ENCODE measurements at regions not wholly inside any gene's neighbourhood (a gene's known extent, or its start where the extent isn't known, plus 50 kb on each side); places are given as distances from the start of the nearest gene placed in this dataset.

DNA sequence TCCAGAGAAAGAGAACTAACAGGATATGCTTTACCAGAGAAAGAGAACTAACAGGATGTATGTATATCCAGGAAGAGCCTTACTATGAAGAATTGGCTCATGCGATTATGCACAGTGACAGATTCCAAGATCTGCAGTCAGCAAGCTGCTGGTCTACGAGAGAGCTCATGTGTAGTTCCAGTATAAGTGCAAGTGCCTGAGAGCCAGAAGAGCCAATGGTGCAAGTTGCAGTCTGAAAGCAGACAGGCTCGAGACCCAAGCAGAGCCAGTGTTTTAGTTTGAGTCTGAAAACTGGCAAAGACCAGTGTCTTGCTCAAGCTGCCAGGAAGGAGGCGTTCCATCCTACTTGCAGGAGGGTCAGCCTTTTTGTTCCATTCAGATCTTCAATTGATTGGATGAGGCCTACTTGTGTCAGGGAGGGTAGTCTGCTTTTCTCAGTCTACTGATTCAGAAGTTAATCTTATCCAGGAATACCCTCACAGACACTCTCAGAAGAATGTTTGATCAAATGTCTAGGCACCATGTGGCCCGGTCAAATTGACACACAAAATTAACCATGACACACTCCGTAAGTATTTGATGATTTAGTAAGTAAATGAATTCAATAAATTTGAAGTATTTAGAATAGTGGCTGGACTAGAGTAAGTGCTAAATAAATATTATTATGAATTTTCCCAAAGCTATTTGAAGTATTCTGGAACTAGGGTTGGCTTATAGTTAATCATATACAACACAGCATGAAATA is 372.1 kb upstream of the SGCD start:
- H3K4me3 Mint-ChIP-seq = no peak overlapping the region
- TF ChIP-seq, protein P1, sequence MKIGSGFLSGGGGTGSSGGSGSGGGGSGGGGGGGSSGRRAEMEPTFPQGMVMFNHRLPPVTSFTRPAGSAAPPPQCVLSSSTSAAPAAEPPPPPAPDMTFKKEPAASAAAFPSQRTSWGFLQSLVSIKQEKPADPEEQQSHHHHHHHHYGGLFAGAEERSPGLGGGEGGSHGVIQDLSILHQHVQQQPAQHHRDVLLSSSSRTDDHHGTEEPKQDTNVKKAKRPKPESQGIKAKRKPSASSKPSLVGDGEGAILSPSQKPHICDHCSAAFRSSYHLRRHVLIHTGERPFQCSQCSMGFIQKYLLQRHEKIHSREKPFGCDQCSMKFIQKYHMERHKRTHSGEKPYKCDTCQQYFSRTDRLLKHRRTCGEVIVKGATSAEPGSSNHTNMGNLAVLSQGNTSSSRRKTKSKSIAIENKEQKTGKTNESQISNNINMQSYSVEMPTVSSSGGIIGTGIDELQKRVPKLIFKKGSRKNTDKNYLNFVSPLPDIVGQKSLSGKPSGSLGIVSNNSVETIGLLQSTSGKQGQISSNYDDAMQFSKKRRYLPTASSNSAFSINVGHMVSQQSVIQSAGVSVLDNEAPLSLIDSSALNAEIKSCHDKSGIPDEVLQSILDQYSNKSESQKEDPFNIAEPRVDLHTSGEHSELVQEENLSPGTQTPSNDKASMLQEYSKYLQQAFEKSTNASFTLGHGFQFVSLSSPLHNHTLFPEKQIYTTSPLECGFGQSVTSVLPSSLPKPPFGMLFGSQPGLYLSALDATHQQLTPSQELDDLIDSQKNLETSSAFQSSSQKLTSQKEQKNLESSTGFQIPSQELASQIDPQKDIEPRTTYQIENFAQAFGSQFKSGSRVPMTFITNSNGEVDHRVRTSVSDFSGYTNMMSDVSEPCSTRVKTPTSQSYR (CRISPR knock-in tag; IDR thresholded peaks at IDR 0.05) = no peak
- TF ChIP-seq EMX1 (CRISPR knock-in tag; IDR thresholded peaks at IDR 0.05) = no peak
- TF ChIP-seq, protein P2, sequence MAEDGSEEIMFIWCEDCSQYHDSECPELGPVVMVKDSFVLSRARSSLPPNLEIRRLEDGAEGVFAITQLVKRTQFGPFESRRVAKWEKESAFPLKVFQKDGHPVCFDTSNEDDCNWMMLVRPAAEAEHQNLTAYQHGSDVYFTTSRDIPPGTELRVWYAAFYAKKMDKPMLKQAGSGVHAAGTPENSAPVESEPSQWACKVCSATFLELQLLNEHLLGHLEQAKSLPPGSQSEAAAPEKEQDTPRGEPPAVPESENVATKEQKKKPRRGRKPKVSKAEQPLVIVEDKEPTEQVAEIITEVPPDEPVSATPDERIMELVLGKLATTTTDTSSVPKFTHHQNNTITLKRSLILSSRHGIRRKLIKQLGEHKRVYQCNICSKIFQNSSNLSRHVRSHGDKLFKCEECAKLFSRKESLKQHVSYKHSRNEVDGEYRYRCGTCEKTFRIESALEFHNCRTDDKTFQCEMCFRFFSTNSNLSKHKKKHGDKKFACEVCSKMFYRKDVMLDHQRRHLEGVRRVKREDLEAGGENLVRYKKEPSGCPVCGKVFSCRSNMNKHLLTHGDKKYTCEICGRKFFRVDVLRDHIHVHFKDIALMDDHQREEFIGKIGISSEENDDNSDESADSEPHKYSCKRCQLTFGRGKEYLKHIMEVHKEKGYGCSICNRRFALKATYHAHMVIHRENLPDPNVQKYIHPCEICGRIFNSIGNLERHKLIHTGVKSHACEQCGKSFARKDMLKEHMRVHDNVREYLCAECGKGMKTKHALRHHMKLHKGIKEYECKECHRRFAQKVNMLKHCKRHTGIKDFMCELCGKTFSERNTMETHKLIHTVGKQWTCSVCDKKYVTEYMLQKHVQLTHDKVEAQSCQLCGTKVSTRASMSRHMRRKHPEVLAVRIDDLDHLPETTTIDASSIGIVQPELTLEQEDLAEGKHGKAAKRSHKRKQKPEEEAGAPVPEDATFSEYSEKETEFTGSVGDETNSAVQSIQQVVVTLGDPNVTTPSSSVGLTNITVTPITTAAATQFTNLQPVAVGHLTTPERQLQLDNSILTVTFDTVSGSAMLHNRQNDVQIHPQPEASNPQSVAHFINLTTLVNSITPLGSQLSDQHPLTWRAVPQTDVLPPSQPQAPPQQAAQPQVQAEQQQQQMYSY (CRISPR knock-in tag; IDR thresholded peaks at IDR 0.05) = no peak
- no peak for TF ChIP-seq MYBL2 (CRISPR knock-in tag; IDR thresholded peaks at IDR 0.05)
- H3K36me3 Mint-ChIP-seq = no peaks in the 10 kb centered on the region
- no peaks in the 10 kb centered on the region for H3K9me3 Mint-ChIP-seq
- H3K4me1 Mint-ChIP-seq = peaks cover 28% of the 10 kb centered on the region
- no peak overlapping the region for H3K27ac Mint-ChIP-seq
- ChIA-PET CTCF (interaction anchor here (1.4 kb wide), 1 partner anchor 11 kb away, joined by 4 read pairs; no protein-coding TSS in a partner anchor), POLR2A (no interaction called here)
- ATAC-seq (no peak), DNase-seq (ENCODE audit: low spot score) (no peak)
- H3K27me3 Mint-ChIP-seq (ENCODE audit: low read depth) = no peaks in the 10 kb centered on the region

DNA sequence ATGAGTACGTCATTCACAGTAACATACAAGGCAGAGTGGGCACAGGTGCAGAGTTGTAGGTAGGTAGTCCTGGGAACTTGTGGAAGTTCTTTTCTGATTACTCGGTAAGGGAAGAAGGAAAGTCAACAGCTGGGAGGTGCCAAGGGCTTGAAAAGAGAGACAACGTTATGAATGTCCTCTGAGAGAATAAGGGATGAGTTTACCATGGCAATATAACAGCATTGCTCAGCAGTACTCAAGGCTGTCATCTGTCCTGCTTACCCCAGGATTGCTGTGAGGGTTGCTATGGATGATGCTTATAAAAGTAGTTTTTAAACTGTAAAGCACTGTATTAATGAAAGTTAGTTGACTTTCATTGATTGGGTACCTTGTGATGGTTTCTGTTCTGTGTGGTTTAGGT is 369.1 kb upstream of the SGCD start:
- CTCF ChIA-PET = no interaction called here
- DNase-seq (ENCODE audit: low spot score) = no peak
- POLR2A ChIA-PET = no interaction called here
- Mint-ChIP-seq H3K27ac (no peak overlapping the region), H3K4me1 (peaks cover 17% of the 10 kb centered on the region), H3K36me3 (no peaks in the 10 kb centered on the region), H3K27me3 (ENCODE audit: low read depth) (no peaks in the 10 kb centered on the region), H3K4me3 (no peak overlapping the region), H3K9me3 (no peaks in the 10 kb centered on the region)
- TF ChIP-seq, protein P3, sequence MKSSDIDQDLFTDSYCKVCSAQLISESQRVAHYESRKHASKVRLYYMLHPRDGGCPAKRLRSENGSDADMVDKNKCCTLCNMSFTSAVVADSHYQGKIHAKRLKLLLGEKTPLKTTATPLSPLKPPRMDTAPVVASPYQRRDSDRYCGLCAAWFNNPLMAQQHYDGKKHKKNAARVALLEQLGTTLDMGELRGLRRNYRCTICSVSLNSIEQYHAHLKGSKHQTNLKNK (CRISPR knock-in tag; IDR thresholded peaks at IDR 0.05) = no peak
- TF ChIP-seq CREB1 (CRISPR knock-in tag; IDR thresholded peaks at IDR 0.05) = no peak
- TF ChIP-seq, protein P4, sequence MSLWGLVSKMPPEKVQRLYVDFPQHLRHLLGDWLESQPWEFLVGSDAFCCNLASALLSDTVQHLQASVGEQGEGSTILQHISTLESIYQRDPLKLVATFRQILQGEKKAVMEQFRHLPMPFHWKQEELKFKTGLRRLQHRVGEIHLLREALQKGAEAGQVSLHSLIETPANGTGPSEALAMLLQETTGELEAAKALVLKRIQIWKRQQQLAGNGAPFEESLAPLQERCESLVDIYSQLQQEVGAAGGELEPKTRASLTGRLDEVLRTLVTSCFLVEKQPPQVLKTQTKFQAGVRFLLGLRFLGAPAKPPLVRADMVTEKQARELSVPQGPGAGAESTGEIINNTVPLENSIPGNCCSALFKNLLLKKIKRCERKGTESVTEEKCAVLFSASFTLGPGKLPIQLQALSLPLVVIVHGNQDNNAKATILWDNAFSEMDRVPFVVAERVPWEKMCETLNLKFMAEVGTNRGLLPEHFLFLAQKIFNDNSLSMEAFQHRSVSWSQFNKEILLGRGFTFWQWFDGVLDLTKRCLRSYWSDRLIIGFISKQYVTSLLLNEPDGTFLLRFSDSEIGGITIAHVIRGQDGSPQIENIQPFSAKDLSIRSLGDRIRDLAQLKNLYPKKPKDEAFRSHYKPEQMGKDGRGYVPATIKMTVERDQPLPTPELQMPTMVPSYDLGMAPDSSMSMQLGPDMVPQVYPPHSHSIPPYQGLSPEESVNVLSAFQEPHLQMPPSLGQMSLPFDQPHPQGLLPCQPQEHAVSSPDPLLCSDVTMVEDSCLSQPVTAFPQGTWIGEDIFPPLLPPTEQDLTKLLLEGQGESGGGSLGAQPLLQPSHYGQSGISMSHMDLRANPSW (CRISPR knock-in tag; conservative IDR thresholded peaks at IDR 0.05; ENCODE audit: low read depth) = no peak
- no peak for TF ChIP-seq ZNF423 (CRISPR knock-in tag; IDR thresholded peaks at IDR 0.05)
- TF ChIP-seq NR1H2 (CRISPR knock-in tag; IDR thresholded peaks at IDR 0.05) = no peak
- TF ChIP-seq FOXJ3 (CRISPR knock-in tag; IDR thresholded peaks at IDR 0.05; ENCODE audit: borderline replicate concordance) = no peak
- TF ChIP-seq, protein P5, sequence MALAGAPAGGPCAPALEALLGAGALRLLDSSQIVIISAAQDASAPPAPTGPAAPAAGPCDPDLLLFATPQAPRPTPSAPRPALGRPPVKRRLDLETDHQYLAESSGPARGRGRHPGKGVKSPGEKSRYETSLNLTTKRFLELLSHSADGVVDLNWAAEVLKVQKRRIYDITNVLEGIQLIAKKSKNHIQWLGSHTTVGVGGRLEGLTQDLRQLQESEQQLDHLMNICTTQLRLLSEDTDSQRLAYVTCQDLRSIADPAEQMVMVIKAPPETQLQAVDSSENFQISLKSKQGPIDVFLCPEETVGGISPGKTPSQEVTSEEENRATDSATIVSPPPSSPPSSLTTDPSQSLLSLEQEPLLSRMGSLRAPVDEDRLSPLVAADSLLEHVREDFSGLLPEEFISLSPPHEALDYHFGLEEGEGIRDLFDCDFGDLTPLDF (CRISPR knock-in tag; IDR thresholded peaks at IDR 0.05) = no peak
- no peak for TF ChIP-seq NR2C2 (CRISPR knock-in tag; IDR thresholded peaks at IDR 0.05)
- no peak for TF ChIP-seq JUN (CRISPR knock-in tag; IDR thresholded peaks at IDR 0.05)
- TF ChIP-seq ETV6 (CRISPR knock-in tag; IDR thresholded peaks at IDR 0.05) = no peak
- TF ChIP-seq ZNF138 (CRISPR knock-in tag; conservative IDR thresholded peaks at IDR 0.05) = no peak
- no peak for TF ChIP-seq ZNF232 (CRISPR knock-in tag; IDR thresholded peaks at IDR 0.05)
- no peak for TF ChIP-seq NFE2L1 (CRISPR knock-in tag; IDR thresholded peaks at IDR 0.05)
- ATAC-seq = no peak
